Right atrium auricular region (tissue), 2 donors: ENCODE measurements at regions not wholly inside any gene's neighbourhood (a gene's known extent, or its start where the extent isn't known, plus 50 kb on each side); places are given as distances from the start of the nearest gene placed in this dataset.

Experiments
- DNase-seq: peaks from one replicate; pipeline ENCODE4 v3.0.0-alpha.2; 2019; ENCODE audit warnings: low spot score
- H3K27ac ChIP-seq, 2 donors: fragments of 200-600 bp; sonication (generic); 1 replicate in 1 of 2; 2 replicates in 1 of 2; pipeline ENCODE4 v1.5.1; 2016 to 2019
- H3K27me3 ChIP-seq, 2 donors: fragments of 200-600 bp; sonication (generic); one replicate each; pipeline versions ENCODE4 v1.5.1 to v1.6.0; 2017 to 2019
- H3K36me3 ChIP-seq: fragments of 200-600 bp; sonication (generic); one replicate; pipeline ENCODE4 v1.5.1; 2016
- H3K4me1 ChIP-seq, 2 donors: fragments of 200-600 bp; sonication (generic); one replicate each; pipeline versions ENCODE4 v1.5.1 to v1.6.0; 2017 to 2019
- H3K4me3 ChIP-seq, 2 donors: fragments of 200-600 bp; sonication (generic); 1 replicate in 1 of 2; 2 replicates in 1 of 2; pipeline ENCODE4 v1.5.1; 2017 to 2019; ENCODE audit warnings: mild to moderate bottlenecking in 1 of 2, moderate library complexity in 1 of 2
- H3K9me3 ChIP-seq, 2 donors: fragments of 200-600 bp; sonication (generic); one replicate each; pipeline ENCODE4 v1.5.1; 2019
- TF ChIP-seq, protein P1 (sequence below), 2 donors: fragments of 200-600 bp; sonication (generic); IDR thresholded peaks; one replicate each; pipeline ENCODE4 v1.5.1; 2019; ENCODE audit warnings: antibody characterized with exemption in 2 of 2

GRCh38 chr18:34461266-34461665 is 236.6 kb upstream of the NOL4 start:
- H3K27me3 ChIP-seq = no peaks in the 10 kb centered on the region
- no peaks in the 10 kb centered on the region for H3K4me1 ChIP-seq
- H3K27ac ChIP-seq = no peak overlapping the region
- no peaks in the 10 kb centered on the region for H3K36me3 ChIP-seq
- H3K9me3 ChIP-seq = no peaks in the 10 kb centered on the region
- TF ChIP-seq, protein P1, sequence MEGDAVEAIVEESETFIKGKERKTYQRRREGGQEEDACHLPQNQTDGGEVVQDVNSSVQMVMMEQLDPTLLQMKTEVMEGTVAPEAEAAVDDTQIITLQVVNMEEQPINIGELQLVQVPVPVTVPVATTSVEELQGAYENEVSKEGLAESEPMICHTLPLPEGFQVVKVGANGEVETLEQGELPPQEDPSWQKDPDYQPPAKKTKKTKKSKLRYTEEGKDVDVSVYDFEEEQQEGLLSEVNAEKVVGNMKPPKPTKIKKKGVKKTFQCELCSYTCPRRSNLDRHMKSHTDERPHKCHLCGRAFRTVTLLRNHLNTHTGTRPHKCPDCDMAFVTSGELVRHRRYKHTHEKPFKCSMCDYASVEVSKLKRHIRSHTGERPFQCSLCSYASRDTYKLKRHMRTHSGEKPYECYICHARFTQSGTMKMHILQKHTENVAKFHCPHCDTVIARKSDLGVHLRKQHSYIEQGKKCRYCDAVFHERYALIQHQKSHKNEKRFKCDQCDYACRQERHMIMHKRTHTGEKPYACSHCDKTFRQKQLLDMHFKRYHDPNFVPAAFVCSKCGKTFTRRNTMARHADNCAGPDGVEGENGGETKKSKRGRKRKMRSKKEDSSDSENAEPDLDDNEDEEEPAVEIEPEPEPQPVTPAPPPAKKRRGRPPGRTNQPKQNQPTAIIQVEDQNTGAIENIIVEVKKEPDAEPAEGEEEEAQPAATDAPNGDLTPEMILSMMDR (IDR thresholded peaks at IDR 0.05) = no peak
- no peak overlapping the region for H3K4me3 ChIP-seq
- no peak for DNase-seq

- H3K4me3 ChIP-seq = no peak overlapping the region
- no peaks in the 10 kb centered on the region for H3K4me1 ChIP-seq
- H3K27ac ChIP-seq = no peak overlapping the region
- H3K27me3 ChIP-seq = no peaks in the 10 kb centered on the region
- no peak for DNase-seq
- peaks cover 0 to 4% of the 10 kb centered on the region in 2 donors for H3K9me3 ChIP-seq
- no peaks in the 10 kb centered on the region for H3K36me3 ChIP-seq
- TF ChIP-seq, protein P1 (IDR thresholded peaks at IDR 0.05) = no peak
Measured at GRCh38 chr18:34467058-34467457, 242.3 kb upstream of the NOL4 start.

DNA sequence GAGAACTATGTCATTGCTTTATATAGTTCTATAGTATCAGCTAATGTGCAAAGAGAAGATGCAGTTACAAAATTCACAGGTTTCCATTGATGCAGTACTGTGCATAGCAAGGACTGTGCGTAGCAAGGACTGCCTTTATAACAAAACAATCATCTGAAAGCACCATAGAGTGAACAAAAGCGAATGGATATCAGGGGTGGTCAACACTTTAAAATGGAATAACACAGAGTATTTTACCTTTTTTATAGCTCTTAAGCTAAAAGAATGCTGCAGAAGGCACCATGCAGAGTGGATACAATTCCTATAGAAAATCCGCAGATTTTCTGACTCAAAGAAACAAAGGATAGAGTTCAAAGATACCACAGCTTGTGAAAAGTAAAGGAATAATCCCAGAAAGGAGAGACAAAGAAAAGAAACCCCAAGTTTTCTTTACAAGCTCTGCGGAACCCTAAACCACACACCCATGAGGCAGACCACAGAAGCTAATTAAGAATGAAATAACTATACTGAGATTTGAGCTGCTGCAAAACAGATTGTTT is 229.9 kb upstream of the DTNA start:
- no peaks in the 10 kb centered on the region for H3K36me3 ChIP-seq
- H3K27ac ChIP-seq = no peak overlapping the region
- no peak for DNase-seq
- peaks cover 0 to 6% of the 10 kb centered on the region in 2 donors for H3K9me3 ChIP-seq
- no peaks in the 10 kb centered on the region for H3K27me3 ChIP-seq
- no peaks in the 10 kb centered on the region for H3K4me1 ChIP-seq
- TF ChIP-seq, protein P1 (IDR thresholded peaks at IDR 0.05) = no peak
- H3K4me3 ChIP-seq = no peak overlapping the region

- DNase-seq = no peak
- H3K4me3 ChIP-seq = no peak overlapping the region
- H3K27me3 ChIP-seq = peaks cover 0 to 3% of the 10 kb centered on the region in 2 donors
- no peaks in the 10 kb centered on the region for H3K4me1 ChIP-seq
- no peaks in the 10 kb centered on the region for H3K36me3 ChIP-seq
- peaks cover 0 to 6% of the 10 kb centered on the region in 2 donors for H3K9me3 ChIP-seq
- TF ChIP-seq, protein P1 (IDR thresholded peaks at IDR 0.05) = no peak
- no peak overlapping the region for H3K27ac ChIP-seq
Measured at GRCh38 chr18:34482204-34482603, 227.9 kb upstream of the DTNA start.

GRCh38 chr18:34483198-34483597 is 226.9 kb upstream of the DTNA start:
- no peak for DNase-seq

More at GRCh38 chr18:34483198-34483597, 226.9 kb upstream of the DTNA start:
- Histone ChIP-seq H3K36me3 (no peaks in the 10 kb centered on the region), H3K27ac (no peak overlapping the region), H3K4me3 (no peak overlapping the region), H3K27me3 (peaks cover 0 to 3% of the 10 kb centered on the region in 2 donors), H3K9me3 (peaks cover 0 to 6% of the 10 kb centered on the region in 2 donors), H3K4me1 (no peaks in the 10 kb centered on the region)
- TF ChIP-seq, protein P1 (IDR thresholded peaks at IDR 0.05) = no peak
